ENCODE measurements at regions not wholly inside any gene's neighbourhood (a gene's known extent, or its start where the extent isn't known, plus 50 kb on each side); places are given as distances from the start of the nearest gene placed in this dataset.

DNA sequence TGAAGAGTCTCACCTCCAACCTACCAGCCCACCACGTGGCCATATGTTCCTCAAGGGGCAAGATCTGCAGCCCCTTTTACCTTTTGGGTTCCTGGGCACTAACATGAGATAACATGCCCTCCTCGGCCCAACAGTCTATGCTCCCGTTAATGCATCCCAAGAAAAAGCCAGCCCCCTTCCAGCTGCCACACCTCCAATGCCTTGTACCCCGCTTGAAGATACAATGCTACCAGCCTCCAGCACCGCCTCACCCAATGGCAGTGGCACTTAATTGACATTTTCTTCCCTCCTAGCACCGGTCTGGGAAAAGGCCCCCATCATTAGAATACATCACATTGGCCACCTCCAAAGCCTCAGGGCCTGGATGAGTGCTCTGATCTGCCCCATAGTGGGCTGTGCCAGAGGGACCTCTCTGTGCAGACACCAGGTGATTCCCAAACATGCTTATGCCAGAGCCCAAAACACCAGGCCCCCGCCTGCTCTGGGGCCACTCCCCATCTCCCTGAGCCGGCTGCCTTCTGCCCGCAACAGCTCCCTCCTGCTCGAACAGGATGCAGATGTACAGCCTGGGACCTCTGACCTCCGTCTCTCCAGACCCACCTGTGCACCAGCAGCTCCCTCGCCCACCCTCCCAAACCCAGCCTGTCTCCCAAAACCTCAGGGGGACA lies 118.3 kb downstream of the NCOR2 start:
- Histone ChIP-seq H4K5ac (ENCODE audit: insufficient read length, low read depth, low read length) (no peak overlapping the region), H3K27me3 (ENCODE audit: insufficient read depth, low read length) (no peaks in the 10 kb centered on the region), H3T11ph (ENCODE audit: low read length) (no peak overlapping the region), H3K27ac (ENCODE audit: insufficient read length, low read depth, low read length) (no peak overlapping the region), H3K9ac (ENCODE audit: extremely low read depth, insufficient read length, low read length) (no peak overlapping the region), H3K4ac (ENCODE audit: low read depth, low read length) (no peak overlapping the region), H3K79me1 (ENCODE audit: insufficient read depth, low read depth, low read length, poor library complexity, severe bottlenecking) (no peaks in the 10 kb centered on the region), H2BK12ac (ENCODE audit: insufficient read length, low read depth, low read length) (no peak overlapping the region), H3K14ac (ENCODE audit: insufficient read depth, low read length) (no peak overlapping the region), H3K56ac (ENCODE audit: insufficient read length, low read depth, low read length) (no peak overlapping the region), H3K9me3 (ENCODE audit: control insufficient read depth, low read depth, low read length) (no peaks in the 10 kb centered on the region), H4K20me1 (ENCODE audit: control insufficient read depth, insufficient read depth, insufficient read length) (peaks cover 2% of the 10 kb centered on the region), H3K4me1 (ENCODE audit: insufficient read depth, low read length) (no peaks in the 10 kb centered on the region), H3K18ac (ENCODE audit: insufficient read length, low read depth, low read length) (no peak overlapping the region), H2BK20ac (ENCODE audit: low read depth, low read length, poor library complexity, severe bottlenecking) (no peak overlapping the region), H2AK5ac (ENCODE audit: insufficient read length, low read length) (no peak overlapping the region), H2BK5ac (ENCODE audit: insufficient read length, low read length) (no peak overlapping the region), H2AFZ (ENCODE audit: low read length) (no peak overlapping the region), H3K79me2 (ENCODE audit: insufficient read depth, low read length) (no peaks in the 10 kb centered on the region), H4K91ac (ENCODE audit: insufficient read length, low read depth, low read length) (no peak overlapping the region), H3K4me2 (ENCODE audit: insufficient read depth, insufficient read length, low read length) (no peak overlapping the region), H3K23me2 (ENCODE audit: insufficient read length, low read depth, low read length, poor library complexity, severe bottlenecking) (no peaks in the 10 kb centered on the region), H4K8ac (replicated peaks; ENCODE audit: insufficient read length, low read depth, low read length) (no peak overlapping the region), H2BK120ac (ENCODE audit: low read depth, low read length, poor library complexity, severe bottlenecking) (no peak overlapping the region), H2BK15ac (ENCODE audit: low read depth, low read length) (no peak overlapping the region), H3K23ac (ENCODE audit: insufficient read length, low read depth, low read length) (no peak overlapping the region)
- no peak overlapping the region for H3K4me3 Mint-ChIP-seq
- peaks cover 1 to 16% of the 10 kb centered on the region in 2 experiments for H3K4me1 Mint-ChIP-seq
- no peak for DNase-seq
- H3K9me3 Mint-ChIP-seq = no peaks in the 10 kb centered on the region
- no CpG with 5 or more reads among the region's 12 CpGs for WGBS (ENCODE audit: extremely low coverage, insufficient read length, low lambda C conversion rate)
- peak overlapping the region in 1 of 3 experiments; percentile 76; a peak in 2 of 7 replicates for H3K27ac Mint-ChIP-seq
- H3K36me3 Mint-ChIP-seq (ENCODE audit: insufficient read depth in 1 of 3, low read depth in 3 of 3) = peaks cover 11 to 38% (median 33%) of the 10 kb centered on the region in 3 experiments; a peak in 6 of 7 replicates
- TF ChIP-seq, protein P1, sequence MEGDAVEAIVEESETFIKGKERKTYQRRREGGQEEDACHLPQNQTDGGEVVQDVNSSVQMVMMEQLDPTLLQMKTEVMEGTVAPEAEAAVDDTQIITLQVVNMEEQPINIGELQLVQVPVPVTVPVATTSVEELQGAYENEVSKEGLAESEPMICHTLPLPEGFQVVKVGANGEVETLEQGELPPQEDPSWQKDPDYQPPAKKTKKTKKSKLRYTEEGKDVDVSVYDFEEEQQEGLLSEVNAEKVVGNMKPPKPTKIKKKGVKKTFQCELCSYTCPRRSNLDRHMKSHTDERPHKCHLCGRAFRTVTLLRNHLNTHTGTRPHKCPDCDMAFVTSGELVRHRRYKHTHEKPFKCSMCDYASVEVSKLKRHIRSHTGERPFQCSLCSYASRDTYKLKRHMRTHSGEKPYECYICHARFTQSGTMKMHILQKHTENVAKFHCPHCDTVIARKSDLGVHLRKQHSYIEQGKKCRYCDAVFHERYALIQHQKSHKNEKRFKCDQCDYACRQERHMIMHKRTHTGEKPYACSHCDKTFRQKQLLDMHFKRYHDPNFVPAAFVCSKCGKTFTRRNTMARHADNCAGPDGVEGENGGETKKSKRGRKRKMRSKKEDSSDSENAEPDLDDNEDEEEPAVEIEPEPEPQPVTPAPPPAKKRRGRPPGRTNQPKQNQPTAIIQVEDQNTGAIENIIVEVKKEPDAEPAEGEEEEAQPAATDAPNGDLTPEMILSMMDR (conservative IDR thresholded peaks at IDR 0.05) = no peak
- H3K27me3 Mint-ChIP-seq (ENCODE audit: low read depth) = no peaks in the 10 kb centered on the region; the same call in none of the 2 replicates

All from H9 (cell line).